NCI-H524 (cell line): ENCODE measurements at regions not wholly inside any gene's neighbourhood (a gene's known extent, or its start where the extent isn't known, plus 50 kb on each side); places are given as distances from the start of the nearest gene placed in this dataset.
A peak's percentile ranks its signal among the peaks of the same experiment; 100 is the strongest.

Source experiments
- DNase-seq, 2 experiments: peaks; one replicate each; lab custom pipeline; 2025; lab: John Stamatoyannopoulos, UW

DNA sequence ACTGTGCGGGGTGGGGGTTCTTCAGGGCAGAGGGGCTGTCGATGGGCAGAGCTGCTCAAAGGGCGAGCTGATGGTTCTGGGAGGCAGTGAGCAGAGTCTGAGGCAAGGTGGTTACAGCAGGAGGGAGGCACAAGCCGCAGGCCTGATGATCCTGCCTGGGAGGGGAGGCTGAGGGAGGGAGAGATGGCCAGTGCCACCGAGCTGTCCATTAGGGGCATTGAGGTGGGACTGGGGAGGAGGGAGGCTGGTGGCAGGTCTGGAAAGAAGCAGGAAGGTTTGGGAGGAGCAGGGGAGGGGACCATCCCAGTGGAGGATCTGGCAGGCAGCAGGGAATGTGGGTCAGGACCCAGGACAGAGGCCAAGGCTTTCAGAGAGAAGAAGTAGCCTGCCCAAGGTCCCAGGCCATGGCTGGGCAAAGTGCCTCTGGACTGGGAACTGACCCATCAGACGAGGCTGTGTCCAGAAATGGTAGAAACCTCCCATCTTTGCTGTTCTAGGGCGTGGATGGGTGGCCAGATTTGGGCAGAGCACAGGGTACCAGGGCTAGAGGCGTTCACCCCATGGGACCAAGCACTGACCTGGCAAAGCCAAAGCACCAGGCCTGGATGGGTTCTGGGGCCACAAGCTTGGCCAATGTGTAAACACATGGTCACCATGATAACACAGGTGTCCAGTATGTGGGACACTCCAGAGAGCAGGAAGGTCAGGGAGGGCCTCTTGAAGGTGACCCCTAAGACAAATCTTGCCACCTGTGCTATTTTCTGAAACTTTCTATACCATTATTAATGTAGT lies 55.5 kb downstream of the INHBB start:
- no peak for DNase-seq

GRCh38 chr2:120402067-120402433 lies 56.1 kb downstream of the INHBB start:
- DNase-seq, result no peak

GRCh38 chr2:120402508-120402907 lies 56.6 kb downstream of the INHBB start:
- no peak for DNase-seq

GRCh38 chr2:120403261-120403660 lies 57.3 kb downstream of the INHBB start:
- no peak for DNase-seq

DNA sequence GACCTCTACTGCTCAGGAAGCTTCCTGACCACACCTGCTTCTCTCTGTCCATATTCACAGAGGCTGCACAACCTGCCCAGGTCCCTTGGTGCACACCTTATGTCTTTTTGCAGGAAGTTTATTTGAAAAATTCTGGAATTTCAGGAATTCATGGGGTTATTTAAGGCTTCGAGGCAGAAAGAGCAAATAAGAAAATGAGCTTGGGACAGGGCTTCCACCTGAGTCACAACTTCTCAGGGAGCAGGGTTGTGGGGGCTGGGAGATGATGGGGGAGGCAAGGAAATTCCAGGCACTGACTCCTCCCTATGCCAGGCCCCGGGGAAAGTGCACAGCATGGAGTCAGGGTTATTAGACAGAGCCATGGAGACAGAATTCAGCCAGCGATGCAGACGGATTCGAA lies 57.7 kb downstream of the INHBB start:
- no peak for DNase-seq

GRCh38 chr2:120404274-120404673 lies 58.3 kb downstream of the INHBB start:
- DNase-seq, result no peak

- no peak for DNase-seq
Measured at GRCh38 chr2:120404941-120405758, 59.2 kb downstream of the INHBB start.

- no peak for DNase-seq
Measured at GRCh38 chr2:120405759-120406099, 59.8 kb downstream of the INHBB start.

DNA sequence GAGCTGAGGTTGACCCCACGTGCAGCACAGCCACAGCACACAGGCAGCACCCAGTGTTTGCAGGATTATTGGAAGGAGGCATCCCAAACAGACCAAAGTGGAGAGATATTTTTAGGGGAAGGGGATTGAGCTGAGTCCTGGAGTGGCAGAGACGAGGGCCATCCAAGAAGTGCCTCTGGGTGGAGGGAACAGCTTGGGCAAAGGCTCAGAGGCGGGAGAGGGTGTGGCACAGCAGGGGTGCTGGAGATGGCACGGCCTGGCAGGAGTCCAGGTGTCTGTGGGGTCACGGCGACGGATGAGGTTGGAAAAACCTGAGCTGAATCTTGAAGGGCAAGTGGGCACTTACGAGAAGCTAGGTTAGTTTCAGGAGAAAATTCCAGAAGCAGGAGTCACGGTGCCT lies 60.6 kb downstream of the INHBB start:
- DNase-seq, result peak in 1 of 2 experiments; percentile 12

DNA sequence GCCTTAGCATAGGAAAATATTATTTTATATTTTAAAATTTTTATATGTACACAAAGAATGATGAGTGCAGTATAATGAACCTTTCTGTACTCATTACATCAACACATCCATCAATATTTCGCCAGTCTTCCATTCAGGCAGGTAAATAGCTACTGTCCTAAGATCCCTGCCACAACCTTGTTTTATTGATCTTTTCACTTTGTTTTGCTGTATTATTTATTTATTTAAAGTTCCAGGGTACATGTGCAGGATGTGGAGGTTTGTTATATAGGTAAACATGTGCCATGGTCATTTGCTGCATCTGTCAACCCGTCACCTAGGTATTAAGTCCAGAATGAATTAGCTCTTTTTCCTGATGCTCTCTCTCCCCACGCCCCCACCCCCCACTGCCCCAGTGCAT lies 64.6 kb downstream of the INHBB start:
- no peak for DNase-seq

DNA sequence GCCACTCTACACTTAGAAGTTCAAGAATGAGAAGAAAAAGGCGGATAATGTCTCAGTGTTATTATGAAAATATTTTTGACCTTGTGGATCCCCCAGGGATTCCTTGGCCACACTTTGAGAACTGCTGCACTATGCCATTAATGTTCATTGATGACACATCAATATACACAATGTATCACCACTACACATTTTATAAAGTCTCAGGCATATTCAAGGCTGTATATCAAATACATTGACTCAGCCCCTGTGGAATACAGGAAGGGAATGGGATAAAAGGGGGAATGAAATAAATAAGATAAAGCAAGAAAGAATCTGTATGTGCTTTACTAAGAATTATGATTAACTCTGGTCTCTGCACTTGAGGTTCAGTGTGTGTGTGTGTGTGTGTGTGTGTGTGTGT lies 69.1 kb downstream of the INHBB start:
- no peak for DNase-seq

- DNase-seq, result no peak
Measured at GRCh38 chr2:120415728-120416509, 70.0 kb downstream of the INHBB start.

- no peak for DNase-seq
Measured at GRCh38 chr2:120418174-120418787, 72.3 kb downstream of the INHBB start.

DNA sequence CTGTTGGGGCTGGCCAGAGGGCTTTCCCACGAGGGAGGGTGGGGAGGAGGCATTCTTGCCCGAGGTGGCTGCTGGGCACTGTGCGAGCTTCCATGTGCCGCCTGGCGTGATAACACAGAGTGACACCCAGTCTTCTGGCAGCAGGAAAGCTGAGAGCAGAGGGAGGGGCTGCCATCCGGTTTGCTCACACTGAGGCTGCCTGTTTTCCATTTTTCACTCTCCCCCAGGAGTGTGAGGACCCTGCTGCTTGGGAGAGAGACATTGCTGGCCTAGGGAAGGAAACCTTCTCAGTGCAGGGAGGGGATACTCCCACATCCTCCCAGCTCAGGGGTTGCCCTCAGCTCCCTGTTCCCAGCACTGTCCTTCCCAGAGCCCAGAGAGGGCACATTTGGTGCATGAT lies 73.1 kb downstream of the INHBB start:
- no peak for DNase-seq

DNA sequence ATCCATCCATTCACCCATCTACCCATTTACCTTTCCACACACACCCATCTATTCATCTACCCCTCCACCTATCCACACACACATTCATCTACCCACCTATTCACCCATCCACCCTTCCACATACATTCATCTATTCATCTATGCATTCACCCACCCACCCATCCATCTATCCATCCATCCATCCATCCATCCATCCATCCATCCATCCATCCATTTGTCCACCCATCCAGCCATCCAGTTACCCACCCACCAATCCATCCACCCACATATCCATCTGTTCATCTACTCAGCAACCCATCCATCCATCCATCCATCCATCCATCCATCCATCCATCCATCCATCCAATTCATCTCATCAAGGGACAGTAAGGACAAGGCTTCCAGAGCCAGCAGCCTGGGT lies 74.0 kb downstream of the INHBB start:
- no peak for DNase-seq

- no peak for DNase-seq
Measured at GRCh38 chr2:120421126-120421829, 75.3 kb downstream of the INHBB start.

- DNase-seq, result no peak
Measured at GRCh38 chr2:120421830-120422175, 75.9 kb downstream of the INHBB start.

- DNase-seq, result no peak
Measured at GRCh38 chr2:120422465-120423160, 76.7 kb downstream of the INHBB start.

DNA sequence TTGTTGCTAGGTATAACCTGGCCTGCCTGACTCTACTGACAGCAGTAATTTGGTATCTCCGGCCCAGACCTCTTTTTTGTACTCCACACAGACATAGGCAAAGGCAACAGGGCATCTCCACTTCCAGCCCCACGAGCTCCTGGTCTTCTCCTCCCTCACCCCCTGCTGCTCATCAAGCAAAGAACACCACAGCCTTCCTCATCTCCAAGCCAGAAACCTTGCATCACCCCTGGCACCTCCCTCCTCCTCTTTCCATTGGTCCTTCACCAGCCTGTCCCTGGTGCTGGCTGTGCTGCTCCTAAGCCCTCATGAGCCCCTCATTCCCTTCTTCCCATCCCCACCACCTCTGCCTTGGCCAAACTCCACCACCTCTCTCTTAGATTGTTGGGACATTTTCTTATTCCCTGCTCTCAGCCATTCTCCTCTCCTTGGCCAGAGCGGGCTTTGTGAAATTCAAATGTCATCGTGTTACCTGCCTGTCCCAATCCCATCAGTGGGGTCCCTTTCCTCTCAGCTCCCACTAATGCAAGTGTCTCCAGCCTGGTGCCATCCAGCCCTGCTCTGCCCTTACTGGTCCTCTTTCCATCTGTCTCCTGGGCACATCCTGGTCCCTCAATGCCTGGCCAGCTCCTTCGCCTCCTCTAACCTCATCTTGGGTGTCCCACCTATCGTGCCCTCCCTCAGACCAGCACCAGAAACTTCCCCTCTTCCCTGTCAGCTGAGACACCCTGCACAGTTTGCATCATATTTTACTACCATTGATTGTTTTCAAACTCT lies 77.4 kb downstream of the INHBB start:
- DNase-seq, result no peak

DNA sequence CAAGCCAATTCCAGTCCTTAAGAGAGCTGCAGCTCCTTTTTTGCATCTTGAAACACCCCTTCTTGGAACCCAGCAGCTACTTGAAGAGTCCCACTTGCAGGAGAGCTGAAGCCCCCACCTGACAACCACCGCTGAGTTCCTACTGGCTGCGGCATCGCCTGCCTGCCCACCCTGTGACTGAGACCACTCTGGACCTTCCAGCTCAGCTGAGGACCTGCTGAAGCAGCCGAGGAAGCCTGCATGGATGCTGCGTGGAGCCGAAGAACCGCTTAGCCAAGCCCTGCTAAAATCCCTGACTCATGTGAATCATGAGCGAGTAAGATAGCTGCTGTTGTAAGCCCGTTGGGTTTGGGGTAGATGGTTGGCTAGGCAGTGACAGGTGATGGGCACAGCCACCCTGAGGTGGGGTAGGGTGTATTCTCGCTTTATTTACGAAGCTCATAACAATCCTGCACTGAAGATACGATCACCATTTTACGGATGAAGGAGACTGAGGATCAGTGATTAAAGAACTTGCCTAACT lies 78.4 kb downstream of the INHBB start:
- DNase-seq, result no peak
